KOPT-K1 (cell line): ENCODE measurements at regions not wholly inside any gene's neighbourhood (a gene's known extent, or its start where the extent isn't known, plus 50 kb on each side); places are given as distances from the start of the nearest gene placed in this dataset.
"Not testable (repeated sequence)": the region's sequence is repeated elsewhere in the genome, so short reads cannot be mapped to it uniquely, and the experiment has no call there.

ENCODE experiments used
- H3K27ac ChIP-seq: fragments of 200-600 bp; sonication (generic); 2 replicates; pipeline ENCODE4 v1.5.1; 2016; ENCODE audit warnings: antibody characterized with exemption, mild to moderate bottlenecking, low read depth, low read length; ENCODE audit not compliant: poor library complexity, severe bottlenecking
- H3K36me3 ChIP-seq: fragments of 200-600 bp; sonication (generic); 2 replicates; pipeline ENCODE4 v1.5.1; 2017; ENCODE audit warnings: antibody characterized with exemption, mild to moderate bottlenecking, low read length, moderate library complexity; ENCODE audit not compliant: insufficient read depth
- H3K9me3 ChIP-seq: fragments of 200-600 bp; sonication (generic); 2 replicates; pipeline ENCODE4 v1.5.1; 2017; ENCODE audit warnings: antibody characterized with exemption, low read length, mild to moderate bottlenecking; ENCODE audit not compliant: insufficient read depth, poor library complexity, severe bottlenecking

- no peaks in the 10 kb centered on the region for H3K36me3 ChIP-seq
- H3K27ac ChIP-seq: no peak overlapping the region
- H3K9me3 ChIP-seq: no peaks in the 10 kb centered on the region
These were observed 888.6 kb downstream of the DIAPH3 start for GRCh38 chr13:59274958-59275727.

- H3K27ac ChIP-seq: no peak overlapping the region
- H3K9me3 ChIP-seq: no peaks in the 10 kb centered on the region
- no peaks in the 10 kb centered on the region for H3K36me3 ChIP-seq
These were observed 887.3 kb downstream of the DIAPH3 start for GRCh38 chr13:59276436-59276835.

GRCh38 chr13:59277106-59277505, 886.6 kb downstream of the DIAPH3 start:
- H3K36me3 ChIP-seq: no peaks in the 10 kb centered on the region
- H3K27ac ChIP-seq: no peak overlapping the region
- no peaks in the 10 kb centered on the region for H3K9me3 ChIP-seq

- Histone ChIP-seq H3K9me3 (no peaks in the 10 kb centered on the region), H3K27ac (no peak overlapping the region), H3K36me3 (no peaks in the 10 kb centered on the region)
These were observed 884.7 kb downstream of the DIAPH3 start for GRCh38 chr13:59279028-59279427.

GRCh38 chr13:59279576-59279975, 884.2 kb downstream of the DIAPH3 start:
- H3K9me3 ChIP-seq: no peaks in the 10 kb centered on the region
- no peaks in the 10 kb centered on the region for H3K36me3 ChIP-seq
- no peak overlapping the region for H3K27ac ChIP-seq

- H3K36me3 ChIP-seq: no peaks in the 10 kb centered on the region
- no peaks in the 10 kb centered on the region for H3K9me3 ChIP-seq
- H3K27ac ChIP-seq: no peak overlapping the region
These were observed 883.4 kb downstream of the DIAPH3 start for GRCh38 chr13:59280297-59280696.

- no peak overlapping the region for H3K27ac ChIP-seq
- no peaks in the 10 kb centered on the region for H3K36me3 ChIP-seq
- H3K9me3 ChIP-seq: no peaks in the 10 kb centered on the region
These were observed 882.3 kb downstream of the DIAPH3 start for GRCh38 chr13:59281453-59281852.

- not testable (repeated sequence) for H3K36me3 ChIP-seq, H3K27ac ChIP-seq, H3K9me3 ChIP-seq
These were observed 871.5 kb downstream of the DIAPH3 start for GRCh38 chr13:59292240-59292639.

- Histone ChIP-seq H3K36me3 (no peaks in the 10 kb centered on the region), H3K9me3 (no peaks in the 10 kb centered on the region), H3K27ac (no peak overlapping the region)
These were observed 864.1 kb downstream of the DIAPH3 start for GRCh38 chr13:59299584-59299983.

- H3K9me3 ChIP-seq: no peaks in the 10 kb centered on the region
- H3K27ac ChIP-seq: no peak overlapping the region
- H3K36me3 ChIP-seq: no peaks in the 10 kb centered on the region
These were observed 863.2 kb downstream of the DIAPH3 start for GRCh38 chr13:59300355-59301173.

- H3K27ac ChIP-seq: no peak overlapping the region
- H3K36me3 ChIP-seq: no peaks in the 10 kb centered on the region
- no peaks in the 10 kb centered on the region for H3K9me3 ChIP-seq
These were observed 862.6 kb downstream of the DIAPH3 start for GRCh38 chr13:59301174-59301567.

GRCh38 chr13:59303433-59303832, 860.3 kb downstream of the DIAPH3 start:
- no peaks in the 10 kb centered on the region for H3K36me3 ChIP-seq
- no peaks in the 10 kb centered on the region for H3K9me3 ChIP-seq
- no peak overlapping the region for H3K27ac ChIP-seq

GRCh38 chr13:59304596-59304995, 859.1 kb downstream of the DIAPH3 start:
- H3K27ac ChIP-seq: no peak overlapping the region
- H3K9me3 ChIP-seq: no peaks in the 10 kb centered on the region
- no peaks in the 10 kb centered on the region for H3K36me3 ChIP-seq

- Histone ChIP-seq H3K36me3 (no peaks in the 10 kb centered on the region), H3K27ac (no peak overlapping the region), H3K9me3 (no peaks in the 10 kb centered on the region)
These were observed 857.8 kb downstream of the DIAPH3 start for GRCh38 chr13:59305896-59306295.

GRCh38 chr13:59312776-59313175, 851.0 kb downstream of the DIAPH3 start:
- Histone ChIP-seq H3K36me3 (no peaks in the 10 kb centered on the region), H3K9me3 (no peaks in the 10 kb centered on the region), H3K27ac (no peak overlapping the region)
